Stimulated activated CD4-positive, alpha-beta T cell treated with anti-CD3 and anti-CD28 coated beads, TNF-alpha, amount 100 ng/mL, for 4 hours (primary cell): ENCODE measurements at regions not wholly inside any gene's neighbourhood (a gene's known extent, or its start where the extent isn't known, plus 50 kb on each side); places are given as distances from the start of the nearest gene placed in this dataset.

Experiments used
- DNase-seq, 3 experiments: peaks; one replicate each; pipeline ENCODE4 v3.0.0-alpha.2; 2020; ENCODE audit warnings: low read depth in 3 of 3

DNA sequence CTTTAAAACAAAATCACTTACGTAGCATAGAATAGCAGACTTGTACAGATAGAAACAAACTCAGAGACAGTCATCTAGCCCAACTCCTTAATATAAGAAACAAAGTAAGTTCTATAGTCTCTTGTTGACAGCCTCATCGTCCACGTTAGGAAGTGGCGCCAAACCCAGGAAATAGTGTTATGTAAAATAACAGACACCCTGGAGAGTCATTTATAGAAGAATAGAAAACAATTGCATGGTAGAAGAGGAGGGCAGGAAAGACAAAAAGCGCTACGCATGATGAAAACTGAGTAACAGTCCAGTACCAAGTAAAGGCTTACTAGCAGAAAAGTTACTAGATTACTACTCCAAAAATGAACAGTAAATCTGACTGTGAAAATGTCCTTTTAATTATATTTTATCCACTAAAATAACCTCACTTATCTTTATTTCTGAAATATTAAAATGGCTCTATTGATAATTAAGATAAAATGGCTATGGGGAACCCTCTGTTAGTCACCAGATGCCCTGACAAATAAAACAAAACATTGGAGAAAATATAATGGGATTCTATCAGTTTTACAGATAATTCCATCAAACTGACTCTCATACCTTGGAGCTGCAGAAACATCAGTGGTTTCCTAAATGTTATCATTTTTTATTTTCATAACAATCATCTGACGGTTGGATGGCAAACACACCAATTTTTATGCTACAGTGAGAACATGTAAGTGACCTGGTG is 434.0 kb upstream of the C9orf72 start:
- no peak for DNase-seq

- DNase-seq, result no peak
Measured at GRCh38 chr9:28014212-28014611, 440.9 kb upstream of the C9orf72 start.

GRCh38 chr9:28024676-28025075 is 451.4 kb upstream of the C9orf72 start:
- DNase-seq, result no peak

DNA sequence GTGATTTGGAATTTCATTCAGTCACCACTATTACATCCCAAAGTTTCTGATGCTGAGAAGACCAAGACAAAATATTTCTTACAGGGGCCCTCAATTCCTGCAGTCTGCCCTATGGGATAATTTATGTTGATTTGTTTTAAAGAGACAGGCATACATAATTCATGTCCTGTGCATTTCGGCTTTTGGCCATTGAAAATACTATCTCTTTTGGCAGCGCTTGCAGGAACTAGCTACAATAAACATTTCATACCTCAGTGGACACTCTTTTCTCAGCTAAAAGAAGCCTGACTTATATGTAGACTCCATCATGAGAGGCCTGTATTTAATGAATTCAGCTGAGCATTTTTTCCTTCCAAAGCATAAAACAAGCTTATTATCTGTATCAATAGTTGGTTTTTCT is 451.9 kb upstream of the C9orf72 start:
- DNase-seq, result no peak

DNA sequence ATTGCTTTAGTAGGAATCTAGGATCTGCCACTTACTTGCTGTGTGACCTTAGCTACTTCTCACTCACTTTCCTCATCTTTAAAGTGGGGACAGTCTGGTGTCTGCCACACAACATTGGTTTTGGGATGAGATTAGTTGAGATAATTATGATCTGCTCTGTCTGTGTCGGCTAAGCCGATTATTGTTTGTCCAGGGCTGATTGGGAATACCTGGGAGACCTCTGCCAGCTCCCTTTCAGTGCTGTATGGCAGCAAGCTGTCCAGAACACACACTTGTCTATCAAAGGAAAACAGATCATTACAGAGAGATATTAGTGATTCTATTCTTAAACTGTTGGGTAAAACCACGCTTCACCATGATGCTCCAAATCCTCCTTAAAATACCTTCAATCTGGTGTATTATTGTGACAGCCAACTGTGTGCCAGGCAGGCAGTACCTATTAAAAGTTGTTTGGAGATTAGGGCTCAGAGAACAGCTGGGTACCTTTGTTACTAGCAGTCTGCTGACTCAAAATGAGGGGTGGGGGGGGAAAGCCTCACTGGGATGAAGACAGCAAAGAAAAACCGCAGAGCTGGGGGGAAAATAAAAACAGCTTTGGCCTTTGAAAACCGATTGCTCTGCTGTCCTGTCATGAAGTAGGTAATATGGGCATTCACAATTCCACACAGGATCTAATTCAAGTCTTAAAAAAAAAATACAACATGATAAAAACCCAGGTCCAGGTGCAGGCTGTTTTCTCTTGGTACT is 458.4 kb upstream of the C9orf72 start:
- no peak for DNase-seq

DNA sequence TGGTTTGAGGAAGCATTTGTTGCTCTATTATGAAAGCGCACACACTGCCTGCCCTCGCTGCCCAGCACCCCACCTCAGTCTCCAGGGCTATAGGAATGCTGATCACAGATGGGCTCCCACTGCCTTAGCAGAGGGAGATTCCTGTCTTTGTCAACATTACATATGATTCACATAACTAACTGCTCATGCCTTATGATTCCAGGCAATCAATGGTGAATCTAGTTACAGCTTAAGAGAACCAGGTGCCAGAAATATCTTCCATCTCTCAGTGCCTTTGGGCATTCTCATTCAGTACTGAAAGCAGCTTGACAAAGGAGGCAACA is 458.9 kb upstream of the C9orf72 start:
- DNase-seq, result no peak

DNA sequence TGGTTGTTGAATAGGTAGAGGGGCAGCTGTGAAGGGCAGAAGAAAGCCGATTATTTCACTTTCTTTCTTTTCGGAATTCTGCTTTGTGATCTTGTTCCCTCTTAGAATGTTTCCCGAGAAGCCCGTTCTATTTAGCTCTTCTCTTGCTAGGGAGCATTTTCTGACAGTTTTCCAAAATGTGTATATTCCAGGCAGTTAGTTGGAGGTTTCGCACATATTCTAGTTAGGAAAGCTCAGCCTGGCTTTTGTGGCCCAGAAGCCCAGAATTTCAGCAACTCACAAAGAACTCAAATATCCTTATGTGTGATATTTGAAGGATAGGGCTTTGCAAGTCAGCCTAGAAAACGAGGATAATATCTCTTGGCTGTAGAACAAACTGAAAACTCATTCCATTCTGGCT is 461.0 kb upstream of the C9orf72 start:
- no peak for DNase-seq

DNA sequence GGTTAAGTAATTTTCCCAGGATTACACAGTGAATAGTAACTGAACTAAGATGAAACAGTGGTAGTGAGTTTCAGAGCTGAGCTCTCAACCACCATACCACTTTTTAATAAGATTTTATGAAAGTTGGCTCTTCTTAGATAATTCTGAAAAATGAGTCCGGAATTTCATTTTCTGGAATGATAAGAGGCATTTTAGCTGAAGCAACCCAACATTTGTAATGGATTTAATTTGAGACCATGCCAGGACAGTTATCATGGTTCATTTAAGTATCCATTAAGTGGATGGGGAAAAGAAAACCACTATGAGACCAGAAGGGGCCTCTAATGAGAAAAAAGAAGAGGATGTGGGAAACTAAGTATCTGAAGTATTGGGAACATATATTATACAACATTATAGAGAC is 464.7 kb upstream of the C9orf72 start:
- no peak for DNase-seq

- no peak for DNase-seq
Measured at GRCh38 chr9:28045051-28045450, 471.8 kb upstream of the C9orf72 start.

GRCh38 chr9:28050046-28050445 is 476.8 kb upstream of the C9orf72 start:
- DNase-seq, result no peak

GRCh38 chr9:28050941-28051340 is 477.7 kb upstream of the C9orf72 start:
- no peak for DNase-seq

DNA sequence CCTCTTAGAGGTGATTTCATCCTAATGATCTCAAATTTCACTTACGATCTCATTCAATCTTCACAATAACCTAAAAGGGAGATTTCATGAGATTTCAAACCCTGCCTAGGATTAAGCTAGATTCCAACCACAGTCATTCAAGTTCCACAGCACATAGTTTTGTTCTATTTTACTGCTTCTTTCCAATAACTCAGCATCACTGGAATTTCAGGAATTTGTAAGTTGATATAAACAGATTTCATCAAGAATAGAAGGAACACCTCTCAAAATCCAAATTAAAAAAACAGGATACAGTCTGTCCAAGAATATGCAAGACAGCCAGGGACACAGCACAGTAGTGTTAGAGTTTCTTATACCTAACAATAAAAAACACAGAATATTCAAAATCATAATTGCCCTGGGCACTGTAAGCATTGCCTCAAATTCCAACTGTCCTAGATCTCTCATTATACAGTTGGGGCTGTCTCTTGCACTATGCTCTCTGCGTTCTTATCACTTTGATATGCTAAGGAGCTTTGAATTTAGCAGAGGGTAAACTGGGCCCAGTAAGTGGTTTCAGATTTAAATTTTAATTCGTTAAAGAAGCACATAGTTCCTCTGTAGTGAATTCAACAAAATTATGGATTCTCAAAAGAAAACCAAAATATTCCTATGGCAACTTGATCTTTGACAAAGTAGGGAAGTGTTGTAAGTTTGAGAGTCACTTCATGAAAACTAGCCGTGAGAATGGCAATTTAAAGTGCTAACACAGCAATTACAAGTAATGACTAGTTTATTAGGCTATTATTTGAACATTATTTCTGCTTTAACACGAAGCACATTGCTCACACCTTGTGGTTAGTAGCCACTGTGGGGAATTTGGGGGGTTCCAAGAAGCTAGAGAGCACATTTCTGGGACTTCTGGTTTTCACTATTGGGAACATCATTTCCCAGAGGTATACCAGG is 478.6 kb upstream of the C9orf72 start:
- no peak for DNase-seq

DNA sequence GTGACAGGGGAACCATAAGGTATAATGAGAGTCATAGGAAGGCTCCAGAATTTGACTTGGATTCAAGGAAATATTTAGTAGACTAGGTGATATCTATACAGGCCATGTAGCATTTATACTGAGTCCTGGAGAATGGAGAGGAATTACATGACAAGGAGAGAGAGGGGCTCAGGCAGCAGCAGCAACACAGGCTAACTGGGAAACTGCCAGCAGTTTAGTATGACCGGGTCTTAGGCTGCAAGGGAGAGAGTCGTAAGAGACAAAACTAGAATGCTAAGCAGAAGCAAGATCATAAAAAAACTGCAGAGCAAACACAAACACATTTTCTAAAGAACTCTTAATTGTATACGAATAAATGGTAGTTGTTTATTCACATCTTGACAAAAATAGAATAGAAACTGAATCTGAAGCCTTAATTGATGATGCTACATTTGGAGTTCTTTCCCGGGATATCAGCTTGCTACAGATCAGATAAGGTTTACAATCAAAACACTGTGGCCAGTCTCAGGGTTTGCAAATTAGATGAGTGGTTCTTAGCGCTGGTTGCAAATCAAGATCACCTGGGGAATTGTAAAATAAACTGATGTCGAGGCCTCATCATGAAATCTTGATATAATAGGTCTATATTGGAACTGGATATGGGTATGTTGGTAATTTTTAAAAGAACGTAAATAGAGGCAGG is 480.0 kb upstream of the C9orf72 start:
- no peak for DNase-seq

DNA sequence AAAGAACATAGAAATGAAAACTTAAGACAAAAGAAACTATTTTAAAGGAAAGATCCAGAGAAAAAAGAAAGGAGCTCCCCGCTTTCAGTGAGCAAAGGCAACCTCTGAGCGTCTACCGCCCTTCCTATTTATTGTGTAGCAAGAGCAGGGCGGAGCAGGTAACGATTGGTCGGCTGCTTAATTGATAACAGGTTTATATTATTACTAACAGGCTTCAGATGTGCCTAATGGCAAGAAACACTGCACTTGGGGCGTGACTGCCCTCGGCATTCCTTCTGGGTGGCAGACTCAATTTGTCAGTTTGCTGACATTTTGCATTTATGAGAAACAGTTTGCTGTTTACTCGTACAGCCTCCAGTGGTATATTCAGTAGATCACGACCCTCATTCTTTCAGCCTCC is 482.7 kb upstream of the C9orf72 start:
- DNase-seq, result no peak

DNA sequence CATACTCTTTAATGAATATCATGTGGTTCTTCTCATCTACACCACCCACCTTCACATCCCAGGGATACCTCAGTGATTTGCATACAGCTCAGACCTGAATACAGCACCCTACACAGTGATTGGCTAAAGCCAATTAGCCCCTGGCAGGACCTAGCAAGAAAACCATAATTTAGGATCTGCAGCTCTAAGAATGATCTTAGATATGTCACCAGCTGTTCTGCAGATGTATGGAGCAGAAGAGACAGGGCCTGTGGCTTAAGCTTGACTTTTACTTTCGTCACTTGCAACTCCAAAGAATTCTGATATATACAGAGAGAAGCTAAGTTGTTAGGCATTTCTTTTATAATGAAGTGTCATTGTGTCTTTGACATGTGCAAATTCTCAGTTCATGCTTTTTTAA is 483.2 kb upstream of the C9orf72 start:
- DNase-seq, result no peak

DNA sequence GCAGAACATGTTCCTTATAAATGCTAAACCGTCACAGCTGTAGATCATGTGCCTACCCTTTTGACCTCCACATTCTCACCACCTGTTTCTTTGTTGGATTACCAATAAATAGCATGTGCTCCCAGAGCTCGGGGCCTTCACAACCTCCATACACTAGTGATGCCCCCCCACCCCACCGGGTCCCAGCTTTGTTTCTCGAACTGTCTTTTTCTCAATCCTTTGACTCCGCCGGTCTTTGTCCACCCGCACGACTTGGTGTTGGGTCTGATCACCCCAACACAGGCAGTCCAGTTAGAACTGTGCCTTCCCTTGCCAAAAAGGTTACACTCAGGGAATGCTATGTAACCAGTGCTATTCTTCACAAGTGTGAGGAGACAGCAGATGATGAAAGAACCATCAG is 485.9 kb upstream of the C9orf72 start:
- no peak for DNase-seq

- no peak for DNase-seq
Measured at GRCh38 chr9:28064241-28064815, 491.0 kb upstream of the C9orf72 start.

DNA sequence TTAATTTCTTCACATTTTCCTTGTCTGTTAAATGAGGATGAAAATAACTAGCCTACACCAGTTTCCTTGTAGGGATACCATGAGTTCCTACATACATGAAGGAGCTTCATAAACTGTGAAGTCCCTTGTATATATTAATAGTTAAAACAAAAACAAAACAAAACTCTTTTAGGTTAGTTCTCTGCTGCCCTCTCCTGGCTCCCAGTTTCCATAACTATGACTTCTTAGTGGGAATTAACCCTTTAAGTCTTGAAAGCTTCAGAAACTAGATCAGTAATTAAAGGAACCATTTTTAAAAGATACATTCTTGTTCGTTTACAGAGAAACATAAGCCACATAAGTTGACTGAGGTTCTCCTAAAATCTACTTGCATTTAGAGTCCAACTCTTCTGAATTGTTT is 500.0 kb upstream of the C9orf72 start:
- DNase-seq, result no peak

DNA sequence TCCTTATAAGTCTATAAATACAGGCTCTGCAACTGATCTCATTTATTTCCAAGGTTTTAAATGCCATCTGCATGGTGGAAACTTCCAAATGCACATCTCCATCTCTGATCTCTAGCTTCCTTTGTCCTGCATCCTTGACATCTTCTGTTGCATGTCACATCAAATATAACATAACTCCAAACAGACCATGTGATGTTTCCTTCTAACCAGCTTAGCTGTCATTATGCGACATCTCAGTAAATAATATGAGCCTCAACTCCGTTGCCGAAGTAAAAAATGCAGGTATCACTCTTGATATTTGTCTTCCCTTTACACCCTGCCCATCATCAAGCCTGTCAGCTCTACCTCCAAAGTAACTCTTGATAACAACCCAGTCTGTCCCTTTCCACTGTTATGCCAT is 506.4 kb upstream of the C9orf72 start:
- DNase-seq, result no peak

DNA sequence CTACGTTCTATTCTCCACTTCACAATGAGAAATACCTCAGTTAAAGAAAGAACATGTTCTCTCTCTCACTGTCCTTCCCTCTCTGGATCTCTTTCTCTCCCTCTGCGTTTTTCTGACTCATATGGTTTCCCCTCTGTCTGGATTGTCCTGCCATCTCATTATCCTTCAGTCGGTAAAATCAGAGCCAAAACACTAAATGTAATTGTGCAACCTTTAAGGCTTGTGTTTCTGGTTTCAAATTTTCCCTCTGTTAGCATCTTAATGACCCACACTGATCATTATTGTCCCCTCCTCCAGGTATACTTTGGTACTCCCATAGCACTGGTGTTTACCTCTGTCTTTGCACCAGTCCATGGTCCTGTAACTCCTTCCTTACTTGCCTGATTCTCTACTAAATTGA is 509.4 kb upstream of the C9orf72 start:
- DNase-seq, result no peak

GRCh38 chr9:28086881-28087280 is 513.6 kb upstream of the C9orf72 start:
- no peak for DNase-seq
